Activated CD4-positive, alpha-beta T cell treated with anti-CD3 and anti-CD28 coated beads, Interleukin-2, Interleukin-6, amounts not matched to agents 100 ng/mL and 50 ng/mL, durations not matched to agents 16 hours and 8 hours (primary cell): ENCODE measurements at regions not wholly inside any gene's neighbourhood (a gene's known extent, or its start where the extent isn't known, plus 50 kb on each side); places are given as distances from the start of the nearest gene placed in this dataset.

ENCODE experiments used
- DNase-seq: peaks from one replicate; pipeline ENCODE4 v3.0.0-alpha.2; 2020

- no peak for DNase-seq
Measured at GRCh38 chr21:15401331-15401730, 328.5 kb upstream of the USP25 start.

- DNase-seq: no peak
Measured at GRCh38 chr21:15405214-15405613, 324.6 kb upstream of the USP25 start.

- no peak for DNase-seq
Measured at GRCh38 chr21:15406791-15407190, 323.0 kb upstream of the USP25 start.

GRCh38 chr21:15407585-15407984, 322.2 kb upstream of the USP25 start:
- DNase-seq: no peak

- DNase-seq: no peak
Measured at GRCh38 chr21:15408089-15408488, 321.7 kb upstream of the USP25 start.

- no peak for DNase-seq
Measured at GRCh38 chr21:15409031-15409430, 320.8 kb upstream of the USP25 start.

GRCh38 chr21:15410853-15411252, 318.9 kb upstream of the USP25 start:
- no peak for DNase-seq

GRCh38 chr21:15414057-15414456, 315.7 kb upstream of the USP25 start:
- no peak for DNase-seq

- DNase-seq: no peak
Measured at GRCh38 chr21:15415541-15416261, 314.1 kb upstream of the USP25 start.

- no peak for DNase-seq
Measured at GRCh38 chr21:15421441-15421881, 308.3 kb upstream of the USP25 start.

- no peak for DNase-seq
Measured at GRCh38 chr21:15421947-15422346, 307.8 kb upstream of the USP25 start.

- no peak for DNase-seq
Measured at GRCh38 chr21:15422783-15423182, 307.0 kb upstream of the USP25 start.

GRCh38 chr21:15423676-15424445, 305.9 kb upstream of the USP25 start:
- DNase-seq: no peak

- no peak for DNase-seq
Measured at GRCh38 chr21:15425049-15425448, 304.7 kb upstream of the USP25 start.

- no peak for DNase-seq
Measured at GRCh38 chr21:15430023-15430422, 299.8 kb upstream of the USP25 start.

- DNase-seq: no peak
Measured at GRCh38 chr21:15430577-15430976, 299.2 kb upstream of the USP25 start.

GRCh38 chr21:15431053-15431452, 298.7 kb upstream of the USP25 start:
- DNase-seq: no peak

- no peak for DNase-seq
Measured at GRCh38 chr21:15433091-15433490, 296.7 kb upstream of the USP25 start.

GRCh38 chr21:15434163-15434905, 295.4 kb upstream of the USP25 start:
- DNase-seq: no peak

- no peak for DNase-seq
Measured at GRCh38 chr21:15436031-15436430, 293.8 kb upstream of the USP25 start.

GRCh38 chr21:15437883-15438282, 291.9 kb upstream of the USP25 start:
- DNase-seq: peak; percentile 75

- no peak for DNase-seq
Measured at GRCh38 chr21:15439726-15440125, 290.1 kb upstream of the USP25 start.

GRCh38 chr21:15441060-15441493, 288.7 kb upstream of the USP25 start:
- no peak for DNase-seq

GRCh38 chr21:15441992-15442391, 287.8 kb upstream of the USP25 start:
- DNase-seq: no peak
